CD14-positive monocyte (primary cell): ENCODE measurements at regions not wholly inside any gene's neighbourhood (a gene's known extent, or its start where the extent isn't known, plus 50 kb on each side); places are given as distances from the start of the nearest gene placed in this dataset.

Experiments
- DNase-seq, 3 donors: peaks; one replicate each; pipeline ENCODE4 v3.0.0-alpha.2; 2011 to 2022
- H2AFZ ChIP-seq: 2 replicates; pipeline ENCODE4 v1.6.0; 2012; ENCODE audit warnings: mild to moderate bottlenecking, low read depth, low read length, inconsistent platforms; ENCODE audit not compliant: insufficient read depth, poor library complexity, severe bottlenecking
- H3K27ac ChIP-seq, 2 donors: 1 replicate in 1 of 2; 2 replicates in 1 of 2; pipeline ENCODE4 v1.5.1; 2012 to 2013; ENCODE audit warnings: low read length in 2 of 2, control low read depth in 1 of 2, inconsistent platforms in 1 of 2, low read depth in 1 of 2, mild to moderate bottlenecking in 1 of 2
- H3K27me3 ChIP-seq, 2 donors: one replicate each; pipeline versions ENCODE4 v1.6.0 to v1.6.1; 2011 to 2013; ENCODE audit warnings: low read length in 2 of 2; ENCODE audit not compliant: control insufficient read depth in 2 of 2, insufficient read depth in 2 of 2
- H3K36me3 ChIP-seq, 2 donors: replicated peaks in 1 of 2; 1 replicate in 1 of 2; 2 replicates in 1 of 2; pipeline versions ENCODE4 v1.5.1 to v1.6.1; 2012 to 2013; ENCODE audit warnings: low read length in 2 of 2, control low read depth in 1 of 2, inconsistent platforms in 1 of 2, mild to moderate bottlenecking in 1 of 2; ENCODE audit not compliant: insufficient read depth in 2 of 2, control insufficient read depth in 1 of 2
- H3K4me1 ChIP-seq, 2 donors: 1 replicate in 1 of 2; 2 replicates in 1 of 2; pipeline versions ENCODE4 v1.5.1 to v1.6.1; 2012 to 2013; ENCODE audit warnings: low read length in 2 of 2, control low read depth in 1 of 2, inconsistent platforms in 1 of 2, mild to moderate bottlenecking in 1 of 2, moderate library complexity in 1 of 2; ENCODE audit not compliant: insufficient read depth in 2 of 2, control insufficient read depth in 1 of 2
- H3K4me2 ChIP-seq: replicated peaks from 2 replicates; pipeline ENCODE3; 2012; ENCODE audit warnings: low read length, moderate library complexity, mild to moderate bottlenecking; ENCODE audit not compliant: poor library complexity, severe bottlenecking; ENCODE audit errors: extremely low read depth
- H3K4me3 ChIP-seq, 3 experiments: fragments of 200-600 bp in 1 of 3; sonication (generic) in 1 of 3; replicated peaks in 1 of 3; 1 replicate in 2 of 3; 2 replicates in 1 of 3; pipeline ENCODE4 v1.5.1; 2011 to 2013; ENCODE audit warnings: low read length in 3 of 3, mild to moderate bottlenecking in 3 of 3, control low read depth in 2 of 3, low read depth in 2 of 3, inconsistent platforms in 1 of 3, moderate library complexity in 1 of 3
- H3K79me2 ChIP-seq: 2 replicates; pipeline ENCODE4 v1.6.0; 2012; ENCODE audit warnings: mild to moderate bottlenecking, control low read depth, inconsistent platforms, low read length, moderate library complexity; ENCODE audit not compliant: insufficient read depth
- H3K9ac ChIP-seq: 2 replicates; pipeline ENCODE4 v1.6.0; 2017; ENCODE audit warnings: low read length, mild to moderate bottlenecking; ENCODE audit not compliant: insufficient read depth, poor library complexity, severe bottlenecking
- H3K9me3 ChIP-seq, 2 donors: replicated peaks in 1 of 2; 1 replicate in 1 of 2; 2 replicates in 1 of 2; pipeline versions ENCODE4 v1.5.1 to v1.6.1; 2012 to 2013; ENCODE audit warnings: low read length in 2 of 2, control low read depth in 1 of 2; ENCODE audit not compliant: control insufficient read depth in 1 of 2, insufficient read depth in 1 of 2
- H4K20me1 ChIP-seq: 2 replicates; pipeline ENCODE4 v1.6.0; 2012; ENCODE audit warnings: mild to moderate bottlenecking, low read length, control low read depth, moderate library complexity; ENCODE audit not compliant: insufficient read depth
- H3K27ac Mint-ChIP-seq, 7 donors: one replicate each; pipeline ENCODE4 v1.8.0; 2020; ENCODE audit warnings: mild to moderate bottlenecking in 7 of 7, mixed read lengths in 7 of 7, moderate library complexity in 6 of 7, inconsistent platforms in 2 of 7
- H3K27me3 Mint-ChIP-seq, 3 donors: one replicate each; pipeline ENCODE4 v1.8.0; 2021 to 2022; ENCODE audit warnings: low read depth in 3 of 3, mild to moderate bottlenecking in 3 of 3, mixed read lengths in 3 of 3, moderate library complexity in 3 of 3, inconsistent platforms in 1 of 3
- H3K36me3 Mint-ChIP-seq, 2 donors: one replicate each; pipeline ENCODE4 v1.8.0; 2020; ENCODE audit warnings: mixed read lengths in 2 of 2, inconsistent platforms in 1 of 2, mild to moderate bottlenecking in 1 of 2
- H3K4me1 Mint-ChIP-seq: one replicate; pipeline ENCODE4 v1.8.0; 2020; ENCODE audit warnings: mild to moderate bottlenecking, mixed read lengths
- H3K4me3 Mint-ChIP-seq, 2 donors: one replicate each; pipeline ENCODE4 v1.8.0; 2020; ENCODE audit warnings: mild to moderate bottlenecking in 2 of 2, mixed read lengths in 2 of 2, moderate library complexity in 1 of 2
- H3K9me3 Mint-ChIP-seq, 7 donors: one replicate each; pipeline ENCODE4 v1.8.0; 2020 to 2022; ENCODE audit warnings: mixed read lengths in 7 of 7, mild to moderate bottlenecking in 6 of 7, moderate library complexity in 6 of 7, inconsistent platforms in 2 of 7
- CTCF ChIP-seq: fragments of 200-600 bp; IDR thresholded peaks from one replicate; pipeline ENCODE4 v1.8.0; 2022; ENCODE audit warnings: antibody characterized with exemption, mild to moderate bottlenecking
- WGBS: methylation state at CpG from one replicate; pipeline ENCODE4 v1.1.5; 2013; ENCODE audit warnings: missing lambda C conversion rate; ENCODE audit not compliant: insufficient coverage; 5-methylcytosine and 5-hydroxymethylcytosine counted together
- intact Hi-C, 2 donors: fragments of 100-400 bp; cut with micrococcal nuclease; formaldehyde crosslinking; loops; one replicate each; pipeline versions ENCODE4 v1.15.0 to v1.15.1; 2023

DNA sequence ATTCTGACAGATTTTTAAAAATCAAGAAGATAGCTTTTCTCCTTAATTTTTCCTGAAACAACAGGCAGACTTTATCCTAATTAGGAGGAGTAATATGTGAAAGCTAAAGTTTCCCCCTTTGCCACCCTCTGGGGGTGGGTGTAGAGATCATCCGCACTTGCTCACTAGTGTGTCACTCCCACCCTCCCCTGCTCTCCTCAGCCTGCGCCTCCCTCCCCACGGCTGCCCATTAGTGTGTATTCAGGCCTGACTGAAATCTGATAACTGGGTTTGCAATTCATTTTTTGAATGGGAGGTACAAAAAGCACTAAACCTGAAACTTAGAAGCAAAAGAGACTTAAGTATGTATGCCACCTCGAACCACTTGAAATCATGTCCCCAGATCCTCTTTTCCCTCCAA lies 110.4 kb upstream of the TRIM2 start:
- no peaks in the 10 kb centered on the region for H3K27me3 Mint-ChIP-seq
- H3K36me3 Mint-ChIP-seq = no peaks in the 10 kb centered on the region
- H3K27ac Mint-ChIP-seq = no peak overlapping the region
- no peak for TF ChIP-seq CTCF
- no peaks in the 10 kb centered on the region for H3K36me3 ChIP-seq
- no peak overlapping the region for H3K4me3 ChIP-seq
- no peak overlapping the region for H3K27ac ChIP-seq
- H3K9me3 ChIP-seq = no peaks in the 10 kb centered on the region
- H3K79me2 ChIP-seq = no peaks in the 10 kb centered on the region
- H2AFZ ChIP-seq = no peak overlapping the region
- no peak for DNase-seq
- no peaks in the 10 kb centered on the region for H3K27me3 ChIP-seq
- no peaks in the 10 kb centered on the region for H3K9me3 Mint-ChIP-seq
- intact Hi-C loops = no loop called here
- no CpG with 5 or more reads among the region's 4 CpGs for WGBS
- no peak overlapping the region for H3K9ac ChIP-seq
- no peaks in the 10 kb centered on the region for H4K20me1 ChIP-seq
- H3K4me1 ChIP-seq = no peaks in the 10 kb centered on the region
- no peak overlapping the region for H3K4me2 ChIP-seq
- no peak overlapping the region for H3K4me3 Mint-ChIP-seq
- no peaks in the 10 kb centered on the region for H3K4me1 Mint-ChIP-seq

DNA sequence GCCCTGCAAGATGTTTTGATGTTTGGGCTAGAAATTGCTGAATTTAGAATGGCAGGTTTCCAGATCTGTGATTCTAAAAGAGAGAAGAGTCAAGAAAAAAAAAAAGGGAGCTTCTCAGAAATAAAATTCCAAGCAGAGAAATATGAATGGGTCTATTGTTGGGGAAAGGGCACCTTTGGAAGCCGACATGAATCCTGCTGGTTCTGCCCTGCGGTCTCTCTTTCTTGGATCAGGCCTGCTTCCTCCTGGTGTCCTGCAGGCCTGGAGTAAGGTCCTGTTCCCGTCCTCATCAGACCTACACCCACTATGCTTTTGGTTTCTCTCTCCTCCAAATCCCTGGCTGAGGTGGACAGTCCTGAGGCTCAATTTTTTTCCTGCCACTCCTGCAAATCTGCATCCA lies 109.8 kb upstream of the TRIM2 start:
- Histone ChIP-seq H3K9me3 (no peaks in the 10 kb centered on the region), H4K20me1 (no peaks in the 10 kb centered on the region), H2AFZ (no peak overlapping the region), H3K9ac (no peak overlapping the region), H3K36me3 (no peaks in the 10 kb centered on the region), H3K27ac (no peak overlapping the region), H3K79me2 (no peaks in the 10 kb centered on the region), H3K27me3 (no peaks in the 10 kb centered on the region), H3K4me2 (no peak overlapping the region), H3K4me3 (no peak overlapping the region), H3K4me1 (no peaks in the 10 kb centered on the region)
- no peak for DNase-seq
- Mint-ChIP-seq H3K36me3 (no peaks in the 10 kb centered on the region), H3K9me3 (no peaks in the 10 kb centered on the region), H3K27me3 (no peaks in the 10 kb centered on the region), H3K4me1 (no peaks in the 10 kb centered on the region), H3K4me3 (no peak overlapping the region), H3K27ac (no peak overlapping the region)
- intact Hi-C loops = no loop called here
- WGBS = 80% methylated on average over 1 of the region's 3 CpGs
- TF ChIP-seq CTCF = no peak
